Karpas-422 (cell line): ENCODE measurements at regions not wholly inside any gene's neighbourhood (a gene's known extent, or its start where the extent isn't known, plus 50 kb on each side); places are given as distances from the start of the nearest gene placed in this dataset.

Experiments used
- DNase-seq: peaks from one replicate; pipeline ENCODE4 v3.0.0-alpha.2; 2015
- H2AFZ ChIP-seq: fragments of 200-600 bp; sonication (generic); 2 replicates; pipeline ENCODE4 v1.6.1; 2014; ENCODE audit warnings: antibody characterized with exemption, low read length, mixed read lengths
- H3K27ac ChIP-seq: fragments of 200-600 bp; sonication (generic); 2 replicates; pipeline ENCODE4 v1.5.1; 2014; ENCODE audit warnings: mild to moderate bottlenecking, low read length, moderate library complexity
- H3K27me3 ChIP-seq: fragments of 200-600 bp; sonication (generic); 2 replicates; pipeline ENCODE4 v1.6.1; 2014; ENCODE audit warnings: low read length, mixed read lengths
- H3K36me3 ChIP-seq: fragments of 200-600 bp; sonication (generic); 2 replicates; pipeline ENCODE4 v1.6.1; 2014; ENCODE audit warnings: low read length, mixed read lengths; ENCODE audit not compliant: insufficient read depth
- H3K4me1 ChIP-seq: fragments of 200-600 bp; sonication (generic); 2 replicates; pipeline ENCODE4 v1.6.1; 2014; ENCODE audit warnings: mild to moderate bottlenecking, low read length, mixed read lengths
- H3K4me2 ChIP-seq: fragments of 200-600 bp; sonication (generic); 2 replicates; pipeline ENCODE4 v1.6.1; 2014; ENCODE audit warnings: low read length, low read depth, mild to moderate bottlenecking; ENCODE audit not compliant: poor library complexity, severe bottlenecking
- H3K4me3 ChIP-seq: fragments of 200-600 bp; sonication (generic); 2 replicates; pipeline ENCODE4 v1.5.1; 2014; ENCODE audit warnings: mild to moderate bottlenecking, antibody characterized with exemption, low read length, mixed read lengths
- H3K79me2 ChIP-seq: fragments of 200-600 bp; sonication (generic); 2 replicates; pipeline ENCODE4 v1.6.1; 2014; ENCODE audit warnings: mild to moderate bottlenecking, low read length, mixed read lengths
- H3K9ac ChIP-seq: fragments of 200-600 bp; sonication (generic); 2 replicates; pipeline ENCODE4 v1.6.0; 2014; ENCODE audit warnings: low read length
- H3K9me2 ChIP-seq: fragments of 200-600 bp; sonication (generic), shearing (Covaris generic); replicated peaks from 2 replicates; pipeline ENCODE4 v1.6.0; 2014; ENCODE audit warnings: mild to moderate bottlenecking, low read length, moderate library complexity; ENCODE audit not compliant: insufficient read depth
- H3K9me3 ChIP-seq: fragments of 300-700, 200-600 bp; sonication (generic); 2 replicates; pipeline ENCODE4 v1.6.1; 2014; ENCODE audit warnings: low read length, mixed read lengths
- H4K20me1 ChIP-seq: fragments of 200-600 bp; sonication (generic); 2 replicates; pipeline ENCODE4 v1.6.1; 2014; ENCODE audit warnings: mild to moderate bottlenecking, antibody characterized with exemption, low read length, low read depth; ENCODE audit not compliant: insufficient read depth

DNA sequence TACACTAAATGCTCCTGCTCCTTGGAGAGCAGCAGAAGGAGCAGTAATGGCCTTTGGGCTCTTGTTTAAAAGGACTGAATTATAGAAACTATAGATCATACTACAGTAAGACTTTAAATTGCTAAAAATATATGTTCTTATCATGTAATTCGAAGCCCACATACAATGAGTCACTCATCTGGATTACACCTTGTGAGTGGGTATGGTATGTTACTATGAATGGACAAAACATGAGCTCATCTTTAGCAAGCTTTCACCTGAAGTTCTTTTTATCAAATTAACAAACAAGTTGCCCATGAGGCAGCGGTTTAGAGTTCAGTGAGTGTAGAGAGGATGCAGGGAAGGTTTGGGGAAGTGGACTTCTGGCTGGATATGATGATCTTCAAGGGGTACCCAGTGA is 114.4 kb upstream of the CCN2 start:
- Histone ChIP-seq H3K4me2 (no peak overlapping the region), H3K4me1 (no peaks in the 10 kb centered on the region), H2AFZ (no peak overlapping the region), H3K27me3 (no peaks in the 10 kb centered on the region), H3K9me2 (no peaks in the 10 kb centered on the region), H3K36me3 (no peaks in the 10 kb centered on the region), H3K9ac (no peak overlapping the region), H3K79me2 (no peaks in the 10 kb centered on the region), H3K27ac (no peak overlapping the region), H3K9me3 (no peaks in the 10 kb centered on the region), H3K4me3 (no peak overlapping the region), H4K20me1 (no peaks in the 10 kb centered on the region)
- no peak for DNase-seq

DNA sequence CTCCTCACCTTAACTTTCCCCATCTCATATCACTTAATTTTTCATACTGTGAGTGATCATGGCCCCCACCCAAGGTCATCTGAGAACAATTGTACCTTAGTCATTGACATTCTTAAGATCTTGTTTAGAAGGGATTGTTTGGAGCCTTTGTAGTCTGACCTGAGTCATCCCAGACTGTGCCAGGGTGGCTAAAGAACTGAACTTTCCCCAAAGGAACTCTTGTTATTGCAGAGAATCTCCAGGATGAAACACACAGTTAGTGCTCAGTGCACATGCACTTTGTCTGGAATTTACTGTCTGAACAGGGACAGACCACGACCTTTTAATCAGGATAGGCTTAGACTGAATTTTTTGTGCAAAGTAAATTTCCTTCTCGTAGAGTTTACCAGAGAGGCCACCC is 112.6 kb upstream of the CCN2 start:
- no peaks in the 10 kb centered on the region for H3K36me3 ChIP-seq
- no peak overlapping the region for H3K4me2 ChIP-seq
- H3K9me2 ChIP-seq: no peaks in the 10 kb centered on the region
- no peak overlapping the region for H2AFZ ChIP-seq
- no peaks in the 10 kb centered on the region for H4K20me1 ChIP-seq
- no peak overlapping the region for H3K4me3 ChIP-seq
- no peak for DNase-seq
- H3K27me3 ChIP-seq: no peaks in the 10 kb centered on the region
- H3K79me2 ChIP-seq: no peaks in the 10 kb centered on the region
- no peak overlapping the region for H3K27ac ChIP-seq
- H3K4me1 ChIP-seq: no peaks in the 10 kb centered on the region
- no peak overlapping the region for H3K9ac ChIP-seq
- H3K9me3 ChIP-seq: no peaks in the 10 kb centered on the region

DNA sequence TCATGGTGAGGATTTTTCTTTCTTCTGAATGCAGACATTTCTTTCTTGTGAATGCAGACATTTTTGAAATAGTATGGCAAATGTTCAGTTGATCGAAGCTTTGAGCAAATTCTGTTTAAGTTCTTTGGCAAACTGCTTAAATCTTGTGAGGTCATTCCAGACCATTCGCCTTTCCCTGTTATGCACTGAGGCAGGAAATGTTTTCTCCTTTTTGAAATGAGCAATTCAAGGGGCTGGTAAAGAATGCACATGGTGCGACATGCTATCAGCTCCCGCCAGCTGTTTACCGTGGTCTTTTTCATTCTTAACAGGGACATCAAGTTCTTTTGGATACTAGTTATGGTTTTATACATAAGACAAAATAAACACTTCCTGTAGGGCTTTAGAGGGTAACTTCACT is 112.0 kb upstream of the CCN2 start:
- H3K27me3 ChIP-seq: no peaks in the 10 kb centered on the region
- no peaks in the 10 kb centered on the region for H3K9me2 ChIP-seq
- no peak overlapping the region for H3K27ac ChIP-seq
- no peak overlapping the region for H3K4me3 ChIP-seq
- no peaks in the 10 kb centered on the region for H3K4me1 ChIP-seq
- no peaks in the 10 kb centered on the region for H3K36me3 ChIP-seq
- H2AFZ ChIP-seq: no peak overlapping the region
- H3K4me2 ChIP-seq: no peak overlapping the region
- DNase-seq: no peak
- no peaks in the 10 kb centered on the region for H4K20me1 ChIP-seq
- no peaks in the 10 kb centered on the region for H3K9me3 ChIP-seq
- no peaks in the 10 kb centered on the region for H3K79me2 ChIP-seq
- no peak overlapping the region for H3K9ac ChIP-seq

DNA sequence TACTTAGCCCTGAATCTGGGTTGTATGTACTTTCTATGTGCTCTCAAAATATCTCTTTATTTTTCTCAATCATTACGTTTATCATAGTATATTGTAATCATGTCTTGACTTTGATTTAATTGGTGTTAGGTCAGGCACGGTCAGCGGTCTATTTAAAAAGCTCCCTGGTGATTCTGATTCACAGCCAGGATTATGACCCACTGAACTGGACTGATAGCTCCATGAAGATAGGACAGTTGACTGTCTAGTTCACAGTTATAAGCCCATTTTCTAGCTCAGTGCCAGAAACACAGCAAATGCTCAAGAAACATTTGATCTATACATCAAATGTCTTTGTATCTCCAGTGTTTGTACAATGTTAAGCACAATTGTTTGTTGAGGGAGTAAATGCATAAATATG is 111.5 kb upstream of the CCN2 start:
- H3K9ac ChIP-seq: no peak overlapping the region
- H3K27me3 ChIP-seq: no peaks in the 10 kb centered on the region
- H3K9me3 ChIP-seq: no peaks in the 10 kb centered on the region
- H3K4me2 ChIP-seq: no peak overlapping the region
- no peaks in the 10 kb centered on the region for H3K4me1 ChIP-seq
- H3K27ac ChIP-seq: no peak overlapping the region
- no peaks in the 10 kb centered on the region for H3K79me2 ChIP-seq
- no peak overlapping the region for H2AFZ ChIP-seq
- no peaks in the 10 kb centered on the region for H4K20me1 ChIP-seq
- no peak overlapping the region for H3K4me3 ChIP-seq
- no peaks in the 10 kb centered on the region for H3K36me3 ChIP-seq
- no peaks in the 10 kb centered on the region for H3K9me2 ChIP-seq
- no peak for DNase-seq

DNA sequence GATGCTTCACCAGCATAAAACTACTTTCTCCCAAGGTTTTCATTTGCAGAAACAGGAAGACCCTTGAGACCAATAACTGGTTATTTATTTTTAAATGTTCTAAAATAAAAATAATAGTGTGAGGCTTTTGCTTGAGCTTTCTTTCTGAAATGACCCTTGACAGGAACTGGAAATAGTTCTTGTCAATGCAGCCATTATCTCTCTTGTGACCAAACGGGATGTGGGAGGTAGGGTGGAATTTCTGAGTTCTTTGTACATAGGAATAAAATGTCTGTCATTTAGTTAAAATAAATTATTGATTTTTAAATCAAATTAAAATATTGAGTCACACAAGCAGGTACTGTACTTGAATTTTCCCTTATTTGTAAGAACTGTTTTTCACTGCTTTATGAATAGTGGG is 110.2 kb upstream of the CCN2 start:
- Histone ChIP-seq H3K4me2 (no peak overlapping the region), H3K79me2 (no peaks in the 10 kb centered on the region), H3K9me3 (no peaks in the 10 kb centered on the region), H3K9ac (no peak overlapping the region), H3K27ac (no peak overlapping the region), H3K36me3 (no peaks in the 10 kb centered on the region), H3K4me3 (no peak overlapping the region), H3K4me1 (no peaks in the 10 kb centered on the region), H2AFZ (no peak overlapping the region), H3K9me2 (no peaks in the 10 kb centered on the region), H3K27me3 (no peaks in the 10 kb centered on the region), H4K20me1 (no peaks in the 10 kb centered on the region)
- DNase-seq: no peak

DNA sequence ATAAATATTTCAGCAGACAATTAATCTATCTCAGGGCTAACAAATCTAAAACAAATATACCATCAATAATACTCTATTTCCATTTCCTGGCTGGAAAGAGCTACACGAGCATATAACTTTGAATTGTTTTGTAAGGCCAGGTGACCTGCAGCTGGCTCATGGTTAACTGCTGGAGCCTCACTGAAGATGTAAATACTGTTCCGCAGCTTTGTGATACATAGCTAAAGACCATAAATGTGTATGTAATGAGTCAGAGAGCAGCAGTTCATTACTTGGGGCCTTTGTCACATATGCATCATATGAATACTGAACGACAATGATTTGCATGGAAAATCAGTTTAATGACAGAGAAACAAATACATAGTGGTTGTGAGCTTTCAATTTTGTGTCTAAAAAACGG is 109.4 kb upstream of the CCN2 start:
- no peak for DNase-seq

DNA sequence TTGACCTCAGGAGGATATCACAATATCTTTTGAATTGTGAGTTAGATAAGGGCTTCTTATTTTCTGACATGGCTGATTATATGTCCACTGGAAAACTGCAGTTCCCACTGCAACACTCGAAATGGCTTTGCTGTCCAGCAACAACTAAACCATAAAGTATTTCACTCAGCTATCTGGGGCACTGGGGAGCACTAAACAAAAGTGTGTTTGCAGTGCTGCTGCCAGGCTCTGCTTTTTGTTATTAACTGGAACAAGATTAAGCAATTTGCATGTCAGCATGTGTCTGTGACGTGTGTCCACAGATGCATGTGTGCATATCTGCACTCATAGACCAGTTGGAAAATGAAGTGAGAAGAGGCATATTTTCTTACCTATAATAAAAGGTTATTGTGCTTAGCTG is 107.8 kb upstream of the CCN2 start:
- no peaks in the 10 kb centered on the region for H3K9me3 ChIP-seq
- DNase-seq: no peak
- no peaks in the 10 kb centered on the region for H3K4me1 ChIP-seq
- H3K4me2 ChIP-seq: no peak overlapping the region
- no peaks in the 10 kb centered on the region for H4K20me1 ChIP-seq
- H3K27me3 ChIP-seq: no peaks in the 10 kb centered on the region
- H3K27ac ChIP-seq: no peak overlapping the region
- H3K36me3 ChIP-seq: no peaks in the 10 kb centered on the region
- H3K9ac ChIP-seq: no peak overlapping the region
- H3K4me3 ChIP-seq: no peak overlapping the region
- H3K9me2 ChIP-seq: no peaks in the 10 kb centered on the region
- no peaks in the 10 kb centered on the region for H3K79me2 ChIP-seq
- H2AFZ ChIP-seq: no peak overlapping the region

More for the DNA sequence above, 109.4 kb upstream of the CCN2 start:
- no peaks in the 10 kb centered on the region for H3K36me3 ChIP-seq
- H3K9me3 ChIP-seq: no peaks in the 10 kb centered on the region
- H3K9ac ChIP-seq: no peak overlapping the region
- H3K4me1 ChIP-seq: no peaks in the 10 kb centered on the region
- no peak overlapping the region for H3K4me3 ChIP-seq
- no peak overlapping the region for H2AFZ ChIP-seq
- H3K9me2 ChIP-seq: no peaks in the 10 kb centered on the region
- no peak overlapping the region for H3K4me2 ChIP-seq
- H3K27me3 ChIP-seq: no peaks in the 10 kb centered on the region
- H4K20me1 ChIP-seq: no peaks in the 10 kb centered on the region
- H3K27ac ChIP-seq: no peak overlapping the region
- H3K79me2 ChIP-seq: no peaks in the 10 kb centered on the region

DNA sequence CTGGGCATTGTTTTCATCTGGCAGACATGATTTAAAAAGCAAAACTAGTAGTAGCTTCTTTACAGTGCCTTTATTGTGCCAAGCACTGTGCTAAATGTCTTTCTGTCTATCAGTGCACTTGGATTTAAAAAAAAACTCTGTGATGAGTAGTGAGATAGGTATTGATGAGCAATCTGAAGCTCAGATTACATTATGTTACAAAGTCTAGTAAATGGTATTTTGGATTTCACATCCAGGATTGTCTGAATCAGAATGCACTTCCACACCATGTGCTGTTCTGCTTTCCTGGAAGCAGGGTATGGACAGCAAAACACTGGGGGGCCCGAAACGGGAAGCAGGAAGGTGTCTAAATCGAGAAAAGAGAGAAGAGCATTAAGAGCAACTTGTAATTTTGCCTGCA is 103.4 kb upstream of the CCN2 start:
- no peaks in the 10 kb centered on the region for H3K9me3 ChIP-seq
- no peaks in the 10 kb centered on the region for H4K20me1 ChIP-seq
- H3K36me3 ChIP-seq: no peaks in the 10 kb centered on the region
- H3K27me3 ChIP-seq: no peaks in the 10 kb centered on the region
- H3K79me2 ChIP-seq: no peaks in the 10 kb centered on the region
- DNase-seq: no peak
- no peak overlapping the region for H3K4me2 ChIP-seq
- H3K4me1 ChIP-seq: no peaks in the 10 kb centered on the region
- H3K4me3 ChIP-seq: no peak overlapping the region
- no peak overlapping the region for H3K9ac ChIP-seq
- no peak overlapping the region for H2AFZ ChIP-seq
- H3K9me2 ChIP-seq: no peaks in the 10 kb centered on the region
- H3K27ac ChIP-seq: no peak overlapping the region

DNA sequence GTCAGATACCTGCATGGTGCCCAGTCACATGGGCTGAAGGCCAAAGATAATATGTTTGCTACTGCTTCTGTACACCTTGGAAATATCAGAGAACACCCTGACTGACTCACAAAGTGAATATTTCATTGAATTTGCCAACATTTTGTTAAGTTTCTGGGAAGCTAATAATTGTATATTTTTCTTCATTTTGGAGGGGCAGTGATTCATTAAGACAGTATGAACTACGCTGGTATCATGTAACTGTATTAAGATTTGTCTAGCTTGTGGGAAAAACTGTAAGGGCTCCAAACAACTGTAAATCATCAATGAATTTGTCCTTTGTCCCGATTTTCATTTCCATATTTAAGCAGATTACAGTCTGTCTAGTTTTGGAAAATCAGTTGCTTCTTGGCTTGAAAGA is 102.3 kb upstream of the CCN2 start:
- Histone ChIP-seq H3K9me3 (no peaks in the 10 kb centered on the region), H4K20me1 (no peaks in the 10 kb centered on the region), H3K79me2 (no peaks in the 10 kb centered on the region), H3K36me3 (no peaks in the 10 kb centered on the region), H3K4me2 (no peak overlapping the region), H2AFZ (no peak overlapping the region), H3K4me3 (no peak overlapping the region), H3K9ac (no peak overlapping the region), H3K9me2 (no peaks in the 10 kb centered on the region), H3K27ac (no peak overlapping the region), H3K4me1 (no peaks in the 10 kb centered on the region), H3K27me3 (no peaks in the 10 kb centered on the region)
- DNase-seq: no peak
